Large intestine (tissue), 3 donors: ENCODE measurements at regions not wholly inside any gene's neighbourhood (a gene's known extent, or its start where the extent isn't known, plus 50 kb on each side); places are given as distances from the start of the nearest gene placed in this dataset.
"Not testable (repeated sequence)": the region's sequence is repeated elsewhere in the genome, so short reads cannot be mapped to it uniquely, and the experiment has no call there.

Experiments
- DNase-seq, 2 donors: peaks; one replicate each; pipeline versions ENCODE4 v3.0.0 to v3.0.0-alpha.2; 2013
- H3K27ac ChIP-seq: one replicate; pipeline ENCODE4 v1.5.1; 2013; ENCODE audit warnings: low read length
- H3K27me3 ChIP-seq: 2 replicates; pipeline ENCODE4 v1.6.1; 2013; ENCODE audit warnings: low read length; ENCODE audit not compliant: control insufficient read depth, insufficient read depth
- H3K36me3 ChIP-seq: 2 replicates; pipeline ENCODE4 v1.6.1; 2013; ENCODE audit warnings: low read length; ENCODE audit not compliant: control insufficient read depth, insufficient read depth
- H3K4me1 ChIP-seq: one replicate; pipeline ENCODE4 v1.6.1; 2013; ENCODE audit warnings: low read length; ENCODE audit not compliant: control insufficient read depth, insufficient read depth
- H3K4me3 ChIP-seq: one replicate; pipeline ENCODE4 v1.5.1; 2013; ENCODE audit warnings: low read length
- H3K9me3 ChIP-seq: one replicate; pipeline ENCODE4 v1.6.1; 2013; ENCODE audit warnings: mild to moderate bottlenecking, low read depth, low read length, moderate library complexity; ENCODE audit not compliant: control insufficient read depth
- WGBS: methylation state at CpG from one replicate; pipeline ENCODE4 v1.1.5; 2013; ENCODE audit warnings: low lambda C conversion rate; ENCODE audit not compliant: insufficient coverage; 5-methylcytosine and 5-hydroxymethylcytosine counted together

DNA sequence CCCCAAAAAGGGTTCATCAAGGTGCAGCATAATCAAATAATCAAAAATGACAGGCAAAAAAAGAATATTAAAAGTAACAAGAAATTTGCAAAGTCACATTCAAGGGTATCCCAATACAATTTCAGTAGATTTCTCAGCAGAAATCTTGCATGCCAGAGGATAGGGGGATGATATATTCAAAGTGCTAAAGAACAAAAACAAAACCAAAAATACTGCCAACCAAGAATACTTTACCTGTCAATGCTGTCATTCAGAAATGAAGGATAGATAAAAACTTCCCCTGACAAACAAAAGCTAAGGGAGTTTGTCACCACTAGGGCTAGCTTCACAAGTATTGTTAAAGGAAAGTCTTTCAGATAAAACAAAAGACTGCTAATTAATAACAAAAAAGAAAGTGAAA lies 68.7 kb upstream of the EDIL3 start:
- Histone ChIP-seq H3K27ac (no peak overlapping the region), H3K36me3 (no peaks in the 10 kb centered on the region), H3K4me3 (no peak overlapping the region), H3K4me1 (no peaks in the 10 kb centered on the region), H3K27me3 (no peaks in the 10 kb centered on the region), H3K9me3 (no peaks in the 10 kb centered on the region)
- DNase-seq, result no peak

DNA sequence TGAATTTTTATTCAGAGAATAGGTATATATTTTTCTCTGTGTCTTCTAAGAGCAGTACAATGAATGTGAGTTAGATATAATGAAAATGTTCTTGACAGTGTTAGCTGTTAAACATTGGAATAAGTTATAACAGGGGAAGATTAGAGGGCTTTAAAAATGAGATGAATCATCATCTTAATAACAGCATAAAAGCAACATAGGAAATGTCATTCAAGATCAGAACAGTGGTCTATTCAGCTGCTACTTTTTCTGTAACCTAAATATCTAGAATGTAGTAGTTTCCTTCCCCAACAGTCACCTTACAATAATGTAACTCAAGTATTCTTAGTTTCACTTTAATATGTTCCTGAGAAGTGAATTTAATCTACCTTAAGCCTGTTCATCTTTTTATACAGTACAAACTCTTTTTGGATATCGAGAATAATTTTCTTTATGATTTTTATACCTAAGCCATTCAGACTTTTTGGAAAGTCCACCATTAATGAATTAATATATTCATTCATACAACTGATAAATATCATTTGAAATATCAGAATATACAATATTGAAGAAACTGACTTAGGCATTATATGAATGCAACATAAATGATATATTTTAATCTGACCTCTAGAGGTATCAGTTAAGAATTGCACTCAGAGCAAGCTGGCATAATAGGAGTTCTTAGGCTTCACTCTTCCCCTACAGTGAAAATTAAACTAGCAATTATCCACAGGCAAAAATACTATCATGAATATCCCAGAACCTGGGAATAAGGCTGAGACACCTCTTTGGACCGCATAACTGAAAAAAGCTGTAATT lies 66.1 kb upstream of the EDIL3 start:
- Histone ChIP-seq H3K27me3 (no peaks in the 10 kb centered on the region), H3K4me3 (no peak overlapping the region), H3K9me3 (no peaks in the 10 kb centered on the region), H3K36me3 (no peaks in the 10 kb centered on the region), H3K4me1 (no peaks in the 10 kb centered on the region), H3K27ac (no peak overlapping the region)
- no peak for DNase-seq
- WGBS, result no CpG with 5 or more reads among the region's 2 CpGs

DNA sequence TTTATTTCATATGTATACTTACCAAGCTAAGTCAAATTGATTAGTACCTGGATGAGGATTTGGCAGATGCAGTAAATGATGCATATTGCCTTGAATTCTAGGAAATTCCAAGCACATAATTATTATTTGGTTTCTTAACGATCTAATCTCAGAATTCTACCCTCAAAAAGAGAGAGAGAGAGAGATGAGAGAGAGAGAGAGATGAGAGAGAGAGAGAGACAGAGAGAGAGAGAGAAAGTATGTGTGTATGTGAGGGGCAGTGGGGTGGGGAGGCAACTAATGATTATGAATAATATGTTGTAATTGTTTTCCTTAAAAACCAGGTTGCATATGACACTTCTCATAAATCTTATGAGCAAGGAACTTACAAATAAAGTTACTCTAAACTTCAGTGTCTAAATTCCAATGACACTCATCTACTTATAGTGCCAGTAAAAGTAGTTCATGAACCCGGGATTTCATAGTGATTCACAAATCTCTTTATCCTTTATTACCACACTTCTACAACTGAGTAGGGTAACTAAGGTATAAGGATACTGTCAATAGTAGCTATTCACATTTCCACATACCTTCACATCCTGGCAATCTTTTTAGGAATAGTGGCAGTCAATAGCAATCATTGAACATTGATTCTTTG lies 60.5 kb upstream of the EDIL3 start:
- H3K9me3 ChIP-seq, result no peaks in the 10 kb centered on the region
- H3K4me3 ChIP-seq, result no peak overlapping the region
- H3K36me3 ChIP-seq, result no peaks in the 10 kb centered on the region
- H3K27me3 ChIP-seq, result no peaks in the 10 kb centered on the region
- H3K4me1 ChIP-seq, result no peaks in the 10 kb centered on the region
- WGBS, result 80% methylated on average over 2 of the region's 2 CpGs
- no peak for DNase-seq
- no peak overlapping the region for H3K27ac ChIP-seq

DNA sequence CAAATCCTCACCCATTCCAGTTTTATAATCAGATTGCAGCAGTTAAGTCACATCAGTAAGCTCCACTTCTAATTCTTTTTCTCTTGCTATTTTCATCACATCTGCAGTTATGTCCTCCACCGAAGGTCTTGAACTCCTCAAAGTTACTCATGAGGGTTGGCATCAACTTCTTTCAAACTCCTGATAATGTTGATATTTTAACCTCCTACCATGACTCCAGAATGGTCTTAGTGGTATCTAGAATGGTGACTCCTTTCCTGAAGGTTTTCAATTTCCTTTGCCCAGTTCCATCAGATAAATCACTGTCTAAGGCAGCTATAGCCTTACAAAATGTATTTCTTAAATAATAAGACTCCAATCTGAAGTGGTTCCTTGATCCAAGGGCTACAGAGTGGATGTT lies 53.8 kb upstream of the EDIL3 start:
- WGBS, result no CpG with 5 or more reads among the region's 1 CpG
- no peak for DNase-seq
- H3K9me3 ChIP-seq, result no peaks in the 10 kb centered on the region
- H3K4me1 ChIP-seq, result no peaks in the 10 kb centered on the region
- H3K27me3 ChIP-seq, result no peaks in the 10 kb centered on the region
- H3K4me3 ChIP-seq, result no peak overlapping the region
- no peak overlapping the region for H3K27ac ChIP-seq
- H3K36me3 ChIP-seq, result no peaks in the 10 kb centered on the region

DNA sequence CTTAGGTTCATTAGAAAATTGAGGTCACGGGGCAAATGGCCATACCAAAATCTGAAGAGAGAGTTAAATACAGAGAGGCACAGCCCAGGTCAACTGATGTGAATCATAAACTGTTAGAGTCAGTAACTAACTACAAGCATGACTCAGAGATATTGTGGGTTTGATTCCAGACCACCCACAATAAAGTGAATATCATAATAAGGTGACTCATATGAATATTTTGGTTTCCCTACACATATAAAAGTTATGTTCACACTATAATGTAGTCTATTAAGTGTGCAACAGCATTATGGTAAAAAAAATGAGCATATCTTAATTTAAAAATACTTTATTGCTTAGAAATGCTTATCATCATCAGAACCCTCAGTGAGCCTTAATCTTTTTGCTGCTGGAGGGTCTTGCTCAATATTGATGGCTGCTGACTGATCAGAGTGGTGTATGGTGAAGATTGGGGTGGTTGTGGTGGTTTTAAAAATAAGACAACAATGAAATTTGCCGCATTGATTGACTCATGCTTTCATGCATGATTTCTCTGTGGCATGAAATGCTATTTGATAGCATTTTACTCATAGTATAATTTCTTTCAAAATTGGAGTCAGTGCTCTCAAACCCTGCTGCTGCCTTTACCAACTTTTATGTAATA lies 53.1 kb upstream of the EDIL3 start:
- Histone ChIP-seq H3K27me3 (no peaks in the 10 kb centered on the region), H3K4me1 (no peaks in the 10 kb centered on the region), H3K9me3 (no peaks in the 10 kb centered on the region), H3K36me3 (no peaks in the 10 kb centered on the region), H3K27ac (no peak overlapping the region), H3K4me3 (no peak overlapping the region)
- WGBS, result no CpG with 5 or more reads among the region's 2 CpGs
- no peak for DNase-seq

DNA sequence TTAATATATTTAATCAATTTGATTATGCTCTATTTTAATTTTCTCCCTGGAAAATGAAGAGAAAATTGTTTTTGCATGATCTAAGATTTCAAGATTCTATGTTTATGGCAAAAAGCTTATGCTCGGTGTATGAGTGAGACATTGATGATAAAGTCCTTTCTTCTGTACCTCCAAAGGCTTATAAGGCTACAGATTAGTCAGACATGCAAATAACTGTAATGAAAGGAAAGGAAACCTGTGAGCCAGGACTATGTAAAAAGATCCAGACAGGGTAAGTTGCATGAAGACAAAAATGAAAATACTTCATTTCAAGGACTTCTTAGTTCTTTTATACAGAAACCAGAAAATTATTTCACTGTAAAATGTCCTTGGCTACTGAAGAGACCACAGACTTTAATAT lies 52.2 kb upstream of the EDIL3 start:
- WGBS, result 63% methylated on average over 1 of the region's 1 CpG

DNA sequence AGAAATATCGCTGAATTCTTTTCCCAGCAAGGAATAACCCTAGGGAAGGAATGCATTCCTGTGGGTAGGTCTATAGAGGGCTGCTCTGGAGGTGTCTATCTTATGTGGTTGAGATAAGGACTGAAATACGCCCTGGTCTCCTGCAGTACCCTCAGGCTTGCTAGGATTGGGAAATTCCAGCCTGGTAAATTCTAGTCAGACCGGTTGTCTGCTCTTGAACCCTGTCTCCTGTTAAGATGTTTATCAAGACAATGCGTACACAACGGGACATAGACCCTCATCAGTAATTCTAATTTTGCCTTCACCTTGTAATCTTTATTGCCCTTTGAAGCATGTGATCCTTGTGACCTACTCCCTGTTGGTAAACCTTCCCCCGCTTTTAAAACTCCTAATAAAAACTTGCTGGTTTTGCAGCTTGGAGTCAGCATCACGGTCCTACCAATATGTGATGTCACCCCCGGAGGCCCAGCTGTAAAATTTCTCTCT lies 51.2 kb upstream of the EDIL3 start:
- not testable (repeated sequence) for H3K27me3 ChIP-seq, H3K4me3 ChIP-seq, H3K36me3 ChIP-seq, H3K9me3 ChIP-seq, H3K4me1 ChIP-seq, H3K27ac ChIP-seq
- no CpG with 5 or more reads among the region's 8 CpGs for WGBS
- peak in 1 of 2 donors; percentile 36 for DNase-seq

More for the DNA sequence above, 52.2 kb upstream of the EDIL3 start:
- Histone ChIP-seq H3K4me3 (no peak overlapping the region), H3K9me3 (no peaks in the 10 kb centered on the region), H3K36me3 (no peaks in the 10 kb centered on the region), H3K27ac (no peak overlapping the region), H3K4me1 (no peaks in the 10 kb centered on the region), H3K27me3 (no peaks in the 10 kb centered on the region)
- no peak for DNase-seq
